Stimulated activated CD4-positive, alpha-beta T cell treated with anti-CD3 and anti-CD28 coated beads, Interleukin-1b, Interleukin-23, amount 100 ng/mL, for 4 hours (primary cell): ENCODE measurements at regions not wholly inside any gene's neighbourhood (a gene's known extent, or its start where the extent isn't known, plus 50 kb on each side); places are given as distances from the start of the nearest gene placed in this dataset.
"Not testable (repeated sequence)": the region's sequence is repeated elsewhere in the genome, so short reads cannot be mapped to it uniquely, and the experiment has no call there.

ENCODE experiments used
- DNase-seq, 2 donors: peaks; one replicate each; pipeline ENCODE4 v3.0.0-alpha.2; 2020; ENCODE audit warnings: low read depth in 2 of 2

DNA sequence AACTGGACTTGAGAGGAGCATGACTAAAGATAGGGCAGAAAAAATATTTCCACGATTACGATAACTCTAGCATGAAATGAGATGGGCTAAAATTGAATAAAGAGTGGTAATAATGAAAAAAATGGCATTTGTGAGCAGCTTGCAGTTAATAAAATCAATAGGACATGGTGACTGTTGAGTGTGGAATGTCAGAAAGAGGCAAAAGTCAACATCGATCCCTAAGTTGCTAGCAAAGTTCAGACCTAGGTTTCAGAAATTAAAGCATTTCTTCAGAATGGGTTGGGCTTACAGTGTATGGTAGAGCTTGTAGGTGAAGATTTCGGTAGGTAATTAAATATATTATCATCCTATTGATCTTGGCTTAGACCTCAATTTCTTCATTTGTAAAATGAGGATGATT is 656.7 kb upstream of the NRG3 start:
- no peak for DNase-seq

DNA sequence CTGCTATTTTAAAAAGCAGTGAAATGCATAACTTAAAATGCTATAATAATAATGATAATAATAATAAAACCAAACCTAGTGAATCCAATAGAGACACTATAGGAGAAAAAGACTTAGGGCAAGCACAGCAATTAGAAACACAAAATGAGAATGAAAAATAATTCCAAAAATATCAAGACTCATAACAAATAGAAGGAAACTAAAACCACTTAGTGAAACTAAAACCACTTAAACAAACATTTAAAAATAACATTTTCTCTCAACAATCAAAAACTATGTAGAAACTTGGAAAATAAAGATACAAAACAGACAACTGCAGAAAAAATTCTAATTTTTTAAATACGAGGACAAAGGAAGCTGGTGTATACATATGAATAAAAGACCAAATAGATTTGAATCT is 655.2 kb upstream of the NRG3 start:
- DNase-seq: no peak

DNA sequence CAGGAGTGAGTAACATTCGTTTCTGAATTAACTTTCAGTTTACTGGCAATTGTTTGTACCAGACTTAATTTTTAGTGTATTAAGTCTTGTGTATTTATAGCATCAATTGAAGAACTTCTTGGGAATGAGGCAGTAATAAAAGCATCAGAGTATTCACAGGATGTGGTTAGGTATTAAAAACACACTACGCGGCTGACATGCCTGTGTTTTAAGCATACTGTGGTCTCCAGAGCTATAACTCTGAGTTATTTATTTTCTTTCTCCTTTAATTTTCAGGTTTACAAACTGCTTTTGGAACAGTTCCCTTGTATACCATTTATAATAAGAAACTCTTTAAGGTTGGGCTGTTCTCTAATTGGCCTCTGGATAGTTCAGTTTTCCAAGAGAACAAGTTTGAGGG is 626.1 kb upstream of the NRG3 start:
- no peak for DNase-seq

DNA sequence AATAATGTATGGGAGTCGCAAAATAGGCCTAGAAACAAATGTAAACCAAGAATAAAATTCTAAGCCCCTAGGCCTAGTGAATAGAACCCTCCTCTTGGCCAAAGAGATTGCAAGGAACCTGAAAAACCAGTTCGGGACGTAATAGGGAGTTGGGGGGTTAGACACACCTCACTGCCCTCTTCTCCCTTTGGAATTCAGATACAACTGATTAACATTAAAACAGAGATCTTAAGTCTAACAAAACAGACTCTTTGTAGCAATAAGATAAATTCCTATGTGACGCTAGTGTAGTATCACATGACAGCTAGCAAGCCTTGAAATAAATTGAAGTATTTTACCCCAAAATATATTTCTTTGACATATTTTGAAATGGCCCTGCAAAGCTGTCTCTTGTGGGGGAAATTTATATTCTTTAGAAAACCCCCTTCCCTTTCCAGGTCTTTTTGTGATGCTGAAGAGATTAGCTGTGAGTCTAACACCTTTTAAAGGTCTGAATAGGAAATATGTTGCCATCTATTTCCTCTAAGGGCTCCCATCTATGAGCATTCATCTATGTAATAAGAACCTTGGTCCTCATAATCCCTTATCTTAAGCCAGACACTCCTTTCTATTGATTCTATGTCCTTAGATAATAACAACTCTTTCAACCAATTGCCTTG is 623.4 kb upstream of the NRG3 start:
- DNase-seq: no peak

DNA sequence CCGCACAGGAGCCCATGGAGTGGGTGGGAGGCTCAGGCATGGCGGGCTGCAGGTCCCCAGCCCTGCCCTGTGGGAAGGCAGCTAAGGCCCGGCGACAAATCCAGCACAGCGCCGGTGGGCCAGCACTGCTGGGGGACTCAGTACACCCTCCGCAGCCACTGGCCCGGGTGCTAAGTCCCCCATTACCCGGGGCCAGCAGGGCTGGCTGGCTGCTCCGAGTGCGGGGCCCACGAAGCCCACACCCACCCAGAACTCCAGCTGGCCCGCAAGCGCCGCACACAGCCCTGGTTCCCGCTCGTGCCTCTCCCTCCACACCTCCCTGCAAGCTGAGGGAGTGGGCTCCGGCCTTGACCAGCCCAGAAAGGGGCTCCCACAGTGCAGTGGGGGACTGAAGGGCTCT is 610.0 kb upstream of the NRG3 start:
- DNase-seq: not testable (repeated sequence)

DNA sequence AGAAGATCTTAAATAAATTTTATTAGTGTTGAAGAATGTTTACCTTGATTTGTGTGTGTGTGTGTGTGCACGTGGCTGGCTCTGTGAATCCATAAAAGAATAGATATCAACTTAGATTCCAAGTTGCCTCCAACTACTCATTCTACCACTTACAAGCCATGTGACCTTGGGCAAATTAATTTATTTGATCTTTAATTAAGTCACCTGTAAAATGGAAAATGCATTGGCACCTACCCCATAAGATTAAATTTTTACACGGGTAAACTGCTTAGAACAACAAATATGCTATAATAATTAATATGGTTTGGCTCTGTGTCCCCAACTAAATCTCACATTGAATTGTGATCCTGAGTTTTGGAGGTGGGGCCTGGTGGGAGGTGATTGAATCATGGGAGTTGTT is 604.9 kb upstream of the NRG3 start:
- DNase-seq: no peak

DNA sequence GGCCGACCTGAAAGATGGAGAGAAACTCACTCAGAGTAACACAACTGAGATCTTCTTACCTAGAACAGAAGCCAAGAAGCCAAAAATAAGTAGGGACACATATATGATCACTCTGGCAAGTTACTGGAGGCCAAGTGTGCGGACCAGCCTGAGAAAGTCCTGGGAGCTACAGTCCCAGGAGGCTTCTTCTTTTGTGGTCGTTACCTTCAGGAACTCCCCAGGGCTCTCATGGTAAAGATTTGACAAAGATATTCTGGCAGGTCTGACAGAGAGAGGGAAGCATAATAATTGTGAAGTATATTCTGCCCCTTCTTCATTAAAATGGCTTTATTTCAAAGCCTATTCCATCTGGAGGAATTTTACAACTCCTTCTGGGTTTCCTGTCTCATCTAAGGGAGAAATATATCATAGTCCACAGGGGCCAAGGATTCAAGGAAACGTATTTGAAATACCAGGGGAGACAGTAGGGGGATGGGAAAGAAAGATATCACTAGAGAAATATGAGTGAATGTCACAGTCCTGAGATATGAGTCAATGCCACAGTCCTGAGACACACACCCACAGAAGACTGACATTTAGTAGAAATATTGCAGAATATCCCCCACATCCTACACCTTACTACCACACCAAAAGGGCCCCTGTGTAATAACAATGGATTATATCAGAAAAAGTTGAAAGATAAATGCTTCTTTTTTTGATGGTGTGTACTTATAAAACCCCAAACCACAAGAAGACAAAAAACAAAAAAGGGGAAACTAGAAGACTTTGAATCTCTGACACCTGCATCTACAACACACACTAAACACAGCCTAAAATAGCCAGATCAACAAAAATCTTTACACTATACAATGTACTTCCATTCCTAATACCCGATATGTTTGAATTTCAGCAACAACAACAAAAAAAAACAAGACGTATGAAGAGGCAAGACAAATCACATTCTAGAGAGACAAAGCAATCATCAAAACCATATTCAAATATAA is 594.2 kb upstream of the NRG3 start:
- DNase-seq: no peak

DNA sequence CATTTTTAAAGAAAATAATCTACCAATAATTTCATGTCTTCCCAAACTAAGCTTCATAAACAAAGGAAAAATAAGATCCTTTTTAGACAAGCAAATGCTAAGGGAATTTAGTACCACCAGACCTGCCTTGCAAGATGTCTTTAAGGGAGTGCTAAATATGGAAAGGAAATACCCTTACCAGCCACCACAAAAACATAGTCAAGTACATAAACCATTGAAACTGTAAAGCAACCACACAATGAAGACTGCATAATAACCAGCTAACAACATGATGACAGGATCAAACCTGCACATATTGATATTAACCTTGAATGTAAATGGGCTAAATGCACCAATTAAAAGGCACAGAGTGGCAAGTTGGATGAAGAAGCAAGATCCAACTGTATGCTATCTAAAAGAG is 586.5 kb upstream of the NRG3 start:
- DNase-seq: no peak

DNA sequence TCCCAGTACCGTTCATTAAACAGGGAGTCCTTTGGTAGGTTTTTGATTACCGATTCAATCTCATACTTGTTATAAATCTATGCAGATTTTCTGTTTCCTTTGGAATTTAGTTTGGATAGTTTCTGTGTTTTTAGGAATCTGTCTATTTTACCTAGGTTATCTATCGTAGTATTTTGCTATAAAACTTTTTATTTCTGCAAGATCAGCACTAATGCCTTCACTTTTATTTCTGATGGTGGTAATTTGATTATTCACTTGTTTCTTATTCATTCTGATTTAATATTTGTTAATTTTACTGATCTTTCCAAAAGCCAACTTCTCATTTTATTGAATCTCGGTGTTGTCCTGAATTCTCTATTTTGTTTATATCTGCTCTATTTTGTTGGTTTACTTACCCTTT is 577.7 kb upstream of the NRG3 start:
- no peak for DNase-seq

DNA sequence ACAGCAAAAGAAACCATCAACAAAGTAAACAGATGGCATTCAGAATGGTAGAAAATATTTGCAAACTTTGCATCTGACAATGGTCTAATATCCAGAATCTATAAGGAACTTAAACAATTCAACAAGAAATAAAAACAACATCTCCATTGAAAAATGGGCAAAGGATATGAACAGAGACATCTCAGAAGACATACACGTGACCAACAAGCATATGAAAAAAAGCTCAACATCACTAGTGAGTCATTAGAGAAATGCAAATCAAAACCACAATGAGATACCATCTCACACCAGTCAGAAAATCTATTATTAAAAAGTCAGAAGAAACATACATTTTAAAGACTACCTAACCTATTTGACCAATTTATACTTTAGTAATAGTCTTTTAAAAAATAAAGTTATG is 571.3 kb upstream of the NRG3 start:
- no peak for DNase-seq

DNA sequence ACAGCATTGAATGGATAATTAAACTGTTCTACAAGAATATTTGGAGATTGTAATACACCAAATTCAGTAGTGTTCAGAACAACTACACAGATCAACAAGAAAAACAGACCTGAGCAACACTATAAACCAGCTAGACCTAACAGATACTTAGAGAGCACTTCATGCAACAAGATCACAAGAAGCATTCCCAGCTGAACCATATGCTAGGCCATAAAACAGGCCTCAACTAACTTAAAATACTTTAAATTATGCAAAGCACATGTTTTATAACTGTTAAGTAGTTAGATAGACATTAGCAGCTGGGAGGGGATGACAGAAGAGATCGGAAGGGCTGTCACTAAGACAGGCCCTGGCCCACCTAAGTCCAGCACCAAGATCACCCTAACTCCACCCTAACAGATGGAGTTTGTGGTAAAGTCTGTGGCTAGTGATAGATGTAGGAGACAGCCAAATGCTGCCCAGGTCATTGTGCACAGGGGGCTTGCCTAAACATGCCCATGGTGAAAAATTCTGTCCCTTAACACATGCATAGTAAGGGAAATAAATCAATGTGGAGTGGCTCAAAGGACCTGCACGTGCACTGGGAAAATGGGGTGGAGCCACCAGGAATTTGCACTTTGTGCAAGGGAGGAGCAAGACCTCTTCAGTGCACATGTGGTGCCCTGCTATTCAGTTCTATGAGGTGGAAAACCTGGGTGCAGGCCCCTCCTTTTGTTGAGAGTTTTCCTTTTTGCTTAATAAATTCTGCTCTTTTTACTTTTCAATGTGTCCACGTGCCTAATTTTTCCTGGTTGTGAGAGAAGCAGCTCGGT is 567.8 kb upstream of the NRG3 start:
- DNase-seq: no peak

DNA sequence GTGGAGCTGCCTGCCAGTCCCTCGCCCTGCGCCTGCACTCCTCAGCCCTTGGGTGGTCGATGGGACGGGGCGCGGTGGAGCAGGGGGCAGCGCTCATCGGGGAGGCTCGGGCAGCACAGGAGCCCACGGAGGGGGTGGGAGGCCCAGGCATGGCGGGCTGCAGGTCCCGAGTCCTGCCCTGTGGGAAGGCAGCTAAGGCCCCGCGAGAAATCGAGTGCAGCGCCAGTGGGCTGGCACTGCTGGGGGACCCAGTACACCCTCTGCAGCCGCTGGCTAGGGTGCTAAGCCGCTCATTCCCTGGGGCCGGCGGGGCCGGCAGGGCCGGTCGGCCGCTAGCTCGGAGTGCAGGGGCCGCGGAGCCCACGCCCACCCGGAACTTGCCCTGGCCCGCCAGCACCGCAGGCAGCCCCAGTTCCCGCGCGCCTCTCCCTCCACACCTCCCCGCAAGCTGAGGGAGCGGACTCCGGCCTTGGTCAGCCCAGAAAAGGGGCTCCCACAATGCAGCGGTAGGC is 565.9 kb upstream of the NRG3 start:
- no peak for DNase-seq

DNA sequence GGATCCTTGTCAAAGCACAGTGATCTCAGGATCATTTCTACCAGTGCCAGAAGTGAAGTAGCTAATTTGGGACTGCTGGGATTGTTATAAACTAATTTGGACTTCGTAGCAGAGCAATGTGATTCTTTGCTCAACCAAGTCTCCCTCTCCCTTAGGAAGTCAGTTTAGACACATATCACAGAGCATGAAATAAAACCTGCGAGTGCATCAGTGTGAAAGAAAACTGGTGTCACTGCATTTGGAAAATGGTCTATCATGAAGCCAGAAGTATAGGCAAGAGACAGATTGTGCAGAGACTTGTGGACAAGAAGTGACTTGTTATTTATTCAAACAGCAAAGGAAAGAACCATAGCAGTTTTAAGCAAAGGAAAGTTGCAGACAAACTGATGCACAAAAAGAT is 560.5 kb upstream of the NRG3 start:
- no peak for DNase-seq

DNA sequence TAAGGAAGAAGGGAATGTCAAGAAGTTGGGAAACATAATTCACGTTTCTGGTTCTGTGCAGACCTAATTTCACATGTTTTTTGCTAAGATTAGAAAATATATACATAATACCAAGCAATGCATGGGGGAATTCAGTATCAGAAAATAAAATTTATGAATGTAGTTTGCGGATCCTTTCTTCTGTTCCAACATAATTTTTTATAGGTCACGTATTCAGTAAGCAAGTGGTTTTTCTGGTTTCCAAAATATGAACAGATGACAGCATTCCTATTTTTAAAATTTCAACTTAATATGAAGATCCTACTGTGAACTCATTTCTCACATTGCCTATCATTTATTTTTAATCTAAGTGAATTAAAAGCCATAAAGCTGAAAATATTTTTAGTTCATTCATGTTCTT is 560.0 kb upstream of the NRG3 start:
- no peak for DNase-seq

DNA sequence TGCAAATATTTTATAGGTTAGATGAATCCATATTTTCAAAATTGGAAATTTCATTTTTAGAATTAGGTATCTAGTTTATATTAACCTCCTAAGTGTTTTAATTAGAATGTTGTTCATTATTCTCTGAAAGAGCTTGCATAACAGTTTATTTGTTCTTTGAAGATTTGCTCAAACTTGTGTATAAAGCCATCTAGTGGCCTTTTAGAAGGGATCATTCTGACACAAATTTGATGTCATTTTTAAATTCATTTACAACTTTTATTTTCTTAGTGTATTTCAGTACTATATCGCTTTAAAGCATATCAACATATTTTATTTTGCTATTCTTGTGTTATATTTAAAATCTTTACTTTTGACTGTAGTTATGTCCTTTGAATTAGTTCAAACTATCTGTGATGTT is 527.0 kb upstream of the NRG3 start:
- no peak for DNase-seq

DNA sequence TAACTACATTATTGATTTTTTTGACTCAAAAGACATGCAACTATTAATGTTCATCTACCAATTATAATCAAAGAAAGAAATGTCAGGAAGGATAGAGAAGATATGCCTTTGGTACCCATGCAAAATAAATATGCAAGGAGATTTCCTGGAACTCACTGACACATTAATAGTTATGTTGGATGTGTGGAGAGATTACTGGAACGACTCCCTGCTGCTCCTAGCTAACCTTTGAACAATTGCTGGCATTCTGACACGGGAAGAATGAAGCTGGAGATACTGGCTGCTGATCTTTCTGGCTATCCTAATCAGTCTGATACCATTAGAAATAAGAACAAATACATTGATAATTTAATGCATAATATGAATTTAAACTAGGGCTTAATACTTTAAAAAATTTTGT is 507.9 kb upstream of the NRG3 start:
- no peak for DNase-seq

DNA sequence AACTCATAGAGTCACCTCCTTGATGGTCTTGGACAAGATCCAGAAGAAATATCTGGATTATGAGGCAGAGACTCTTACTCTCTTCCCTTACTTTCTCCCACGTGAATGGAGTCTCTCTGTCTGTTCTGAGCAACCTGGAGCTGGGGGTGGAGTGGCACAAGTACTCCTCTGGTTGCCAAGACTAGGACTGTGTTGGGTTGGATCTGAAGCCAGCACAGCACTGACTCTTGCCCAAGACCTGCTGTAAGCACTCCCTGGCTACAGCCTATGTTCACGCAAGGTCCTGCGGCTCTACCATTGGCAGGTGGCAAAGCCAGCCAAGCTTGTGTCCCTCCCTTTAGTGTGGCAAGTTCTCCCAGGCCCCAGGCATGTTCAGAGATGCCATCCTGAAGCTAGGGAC is 488.2 kb upstream of the NRG3 start:
- no peak for DNase-seq

DNA sequence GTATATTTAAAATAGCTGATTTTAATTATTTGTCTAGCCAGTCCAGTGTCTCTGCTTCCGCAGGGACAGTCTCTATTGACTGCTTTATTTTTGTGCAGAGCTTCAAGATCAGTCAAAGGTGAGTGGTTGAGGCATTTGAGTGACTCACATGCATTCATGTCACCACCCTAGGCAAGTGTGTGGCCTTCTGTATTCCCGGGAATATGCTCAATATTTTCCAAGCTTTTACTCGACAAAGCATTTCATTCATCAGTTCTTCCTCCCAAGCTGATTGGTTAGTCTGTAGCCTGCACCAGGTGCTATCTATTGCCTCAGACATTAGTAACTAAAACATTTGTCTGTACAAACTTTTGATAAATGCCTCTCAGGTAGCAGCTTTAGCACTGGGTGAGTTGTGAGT is 471.5 kb upstream of the NRG3 start:
- DNase-seq: no peak

DNA sequence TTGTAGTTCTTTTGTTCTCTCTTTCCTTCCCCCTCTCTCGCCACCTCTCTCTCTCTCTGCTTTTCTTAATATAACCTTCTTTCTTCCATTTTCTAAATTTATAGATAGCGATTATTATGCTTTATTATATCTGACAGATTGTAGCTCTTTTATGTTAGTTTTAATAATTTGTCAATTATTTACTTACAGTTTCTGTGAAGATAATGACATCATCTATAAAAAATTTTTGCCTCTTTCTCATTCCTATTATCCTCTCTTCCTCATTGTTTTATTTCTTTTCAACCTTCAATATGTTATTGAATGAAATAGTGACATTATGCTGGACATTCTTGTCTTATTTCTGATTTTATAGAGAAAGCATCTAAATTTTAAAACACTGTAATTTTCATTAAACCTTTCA is 469.6 kb upstream of the NRG3 start:
- DNase-seq: no peak

DNA sequence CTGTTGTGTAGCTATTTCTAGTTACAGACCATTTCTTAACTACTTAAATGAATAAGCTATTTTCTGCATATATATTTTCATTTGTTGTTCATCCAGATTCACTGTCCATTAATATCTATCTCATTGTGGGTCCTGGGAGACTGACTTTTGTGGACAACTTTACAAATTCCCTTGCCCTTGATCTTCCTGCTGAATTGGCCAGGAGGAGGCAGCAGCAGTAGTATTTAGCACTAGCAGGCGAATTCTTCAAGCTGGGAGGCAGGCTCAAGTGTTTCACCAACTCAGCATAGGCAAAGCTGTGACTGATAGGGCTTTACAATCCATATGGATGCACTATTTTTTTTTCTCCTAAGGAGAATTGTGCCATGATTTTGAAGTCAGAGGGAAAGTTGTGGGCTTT is 461.0 kb upstream of the NRG3 start:
- no peak for DNase-seq

DNA sequence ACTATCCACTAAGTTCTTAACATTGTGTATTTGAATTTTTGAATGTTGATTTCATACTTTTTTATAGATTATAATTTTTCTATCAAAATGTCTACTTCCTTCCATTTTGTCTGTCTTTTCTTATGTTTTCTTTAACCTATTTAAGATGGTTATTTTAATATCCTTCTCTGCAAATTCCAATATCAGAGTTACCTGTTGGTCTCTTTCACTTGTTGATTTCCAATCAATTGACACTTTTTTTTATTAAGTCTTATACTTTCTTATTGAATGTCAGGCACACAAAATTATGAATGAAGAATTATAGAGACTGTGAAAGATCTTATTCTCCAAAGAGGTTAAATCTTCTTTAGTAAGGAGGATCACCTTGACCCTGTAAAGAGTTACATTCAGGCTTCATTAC is 448.3 kb upstream of the NRG3 start:
- no peak for DNase-seq

DNA sequence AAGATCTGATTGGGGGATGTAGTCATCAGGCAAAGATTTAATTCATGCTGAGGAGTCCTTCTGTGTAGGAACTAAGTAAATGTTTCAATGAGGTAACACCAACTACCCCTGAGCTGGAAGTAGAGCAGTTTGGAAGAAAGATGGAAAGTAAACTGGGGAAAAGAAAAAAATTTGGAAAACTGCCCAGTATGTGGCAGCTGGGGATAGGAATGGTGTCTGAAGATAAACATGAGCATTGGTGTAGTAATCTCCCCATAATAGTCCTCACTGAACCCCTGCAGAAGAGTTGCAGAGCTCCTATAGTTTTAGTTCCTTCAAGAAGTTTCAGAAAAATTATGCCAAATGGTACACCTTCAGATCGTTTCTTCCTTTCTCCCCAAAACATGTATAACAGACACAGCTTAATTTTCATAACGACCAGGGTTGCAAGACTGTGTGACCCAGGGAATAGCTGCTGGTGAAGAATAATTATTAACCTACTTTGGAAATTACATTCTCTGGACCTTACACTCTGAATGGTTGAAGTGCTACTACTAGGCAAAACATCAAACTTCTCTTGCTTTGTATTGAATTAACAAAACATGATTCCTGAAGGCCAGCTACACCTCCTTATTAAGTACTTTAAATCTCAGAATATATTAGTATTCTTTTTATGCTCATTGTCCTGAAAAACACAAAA is 446.4 kb upstream of the NRG3 start:
- no peak for DNase-seq
